K562 (cell line): ENCODE measurements at regions not wholly inside any gene's neighbourhood (a gene's known extent, or its start where the extent isn't known, plus 50 kb on each side); places are given as distances from the start of the nearest gene placed in this dataset.

Experiments used
- ATAC-seq: fragments of 200-7000 bp; cut with Tn5 transposase; 3 replicates; pipeline ENCODE4 v1.9.1; 2020; ENCODE audit warnings: moderate library complexity
- BruUV-seq: library from RNA; stranded (reverse); fragments of 400-500 nt; replicated peaks from 2 replicates; lab custom pipeline; 2021; lab: Mats Ljungman, UMichigan
- CTCF ChIA-PET: fragments of 300-600 bp; formaldehyde crosslinking; extraction: SDS; loops from one replicate; lab custom pipeline; 2021; ENCODE audit warnings: low intra/inter-chr PET ratio; lab: Yijun Ruan, JAX
- POLR2A ChIA-PET: fragments of 300-600, 350-650 bp; sonication (Branson Sonifier 250); formaldehyde crosslinking; extraction: SDS; loops from one replicate; lab custom pipeline; 2021; ENCODE audit warnings: antibody characterized with exemption, inconsistent platforms; lab: Yijun Ruan, JAX
- DNase-seq, 4 experiments: peaks; one replicate each; pipeline versions ENCODE4 v3.0.0 to v3.0.0-alpha.2; 2011 to 2018; ENCODE audit warnings: low spot score in 3 of 4, mixed read lengths in 3 of 4; ENCODE audit errors: extremely low read depth in 1 of 4
- FAIRE-seq: peaks from 2 replicates; lab custom pipeline; 2011; peaks lifted over from hg19 to GRCh38; lab: Jason Lieb, UNC
- H2AFZ ChIP-seq: 2 replicates; pipeline ENCODE4 v1.6.0; 2011; ENCODE audit warnings: low read depth, low read length, control low read depth, inconsistent platforms
- H3K27ac ChIP-seq: fragments of 200-600 bp; 3 replicates; pipeline ENCODE4 v1.8.0; 2011; ENCODE audit warnings: low read depth, mild to moderate bottlenecking, control low read depth, inconsistent platforms, low read length, moderate library complexity, mixed read lengths; ENCODE audit errors: extremely low read depth
- H3K27me3 ChIP-seq, 2 experiments: fragments of 300-600 bp in 1 of 2; 2 replicates in 1 of 2; 3 replicates in 1 of 2; pipeline versions ENCODE4 v1.6.0 to v1.8.0; 2011; ENCODE audit warnings: inconsistent platforms in 2 of 2, low read length in 2 of 2, mild to moderate bottlenecking in 1 of 2, mixed read lengths in 1 of 2, moderate library complexity in 1 of 2; ENCODE audit not compliant: control insufficient read depth in 2 of 2, insufficient read depth in 2 of 2
- H3K36me3 ChIP-seq: fragments of 300-600 bp; 3 replicates; pipeline ENCODE4 v1.8.0; 2011; ENCODE audit warnings: mild to moderate bottlenecking, low read length, inconsistent platforms; ENCODE audit not compliant: control insufficient read depth, insufficient read depth
- H3K4me1 ChIP-seq, 2 experiments: fragments of 200-600 bp in 1 of 2; replicated peaks in 1 of 2; 2 replicates in 1 of 2; 3 replicates in 1 of 2; pipeline versions ENCODE4 v1.5.1 to v1.8.0; 2011; ENCODE audit warnings: inconsistent platforms in 2 of 2, low read length in 2 of 2, mild to moderate bottlenecking in 1 of 2, mixed read lengths in 1 of 2, moderate library complexity in 1 of 2; ENCODE audit not compliant: control insufficient read depth in 2 of 2, insufficient read depth in 2 of 2
- H3K4me2 ChIP-seq: 2 replicates; pipeline ENCODE4 v1.6.1; 2011; ENCODE audit warnings: low read length, control low read depth, inconsistent platforms, mixed read lengths; ENCODE audit not compliant: insufficient read depth
- H3K4me3 ChIP-seq: fragments of 200-600 bp; sonication (generic), shearing (Covaris generic); 2 replicates; pipeline ENCODE4 v1.5.1; 2016; ENCODE audit warnings: control low read depth, inconsistent platforms
- H3K79me2 ChIP-seq: fragments of 200-600 bp; 3 replicates; pipeline ENCODE4 v1.8.0; 2011; ENCODE audit warnings: low read length, inconsistent platforms; ENCODE audit not compliant: control insufficient read depth, insufficient read depth
- H3K9ac ChIP-seq, 2 experiments: 2 replicates each; pipeline versions ENCODE4 v1.6.0 to v1.6.1; 2011; ENCODE audit warnings: low read depth in 2 of 2, low read length in 2 of 2, control low read depth in 1 of 2, inconsistent platforms in 1 of 2, mild to moderate bottlenecking in 1 of 2, mixed read lengths in 1 of 2; ENCODE audit not compliant: insufficient read depth in 1 of 2
- H3K9me1 ChIP-seq: one replicate; pipeline ENCODE4 v1.6.0; 2011; ENCODE audit warnings: inconsistent platforms, mild to moderate bottlenecking, low read length, moderate library complexity; ENCODE audit not compliant: control insufficient read depth, insufficient read depth
- H3K9me3 ChIP-seq: replicated peaks from 2 replicates; pipeline ENCODE4 v1.5.1; 2011; ENCODE audit warnings: low read depth, low read length, inconsistent platforms; ENCODE audit not compliant: control insufficient read depth, insufficient read depth
- H4K20me1 ChIP-seq: replicated peaks from 2 replicates; pipeline ENCODE4 v1.6.1; 2011; ENCODE audit warnings: low read length, inconsistent platforms, mixed read lengths; ENCODE audit not compliant: control insufficient read depth, insufficient read depth
- C11orf30 ChIP-seq: fragments of 450-650 bp; IDR thresholded peaks from 2 replicates; pipeline ENCODE4 v1.6.1; 2016; ENCODE audit warnings: low read depth, mild to moderate bottlenecking
- IFI16 ChIP-seq: fragments of 250-450 bp; sonication (Bioruptor Pico); IDR thresholded peaks from 2 replicates; pipeline ENCODE4 v2.1.2; 2022; ENCODE audit warnings: mild to moderate bottlenecking, inconsistent platforms
- PHF20 ChIP-seq: fragments of 450-650 bp; IDR thresholded peaks from 2 replicates; pipeline ENCODE4 v1.6.1; 2018; ENCODE audit not compliant: partially characterized antibody
- ZBTB40 ChIP-seq, 2 experiments: fragments of 450-650 bp in 1 of 2; sonication (generic) in 1 of 2; formaldehyde crosslinking in 1 of 2; IDR thresholded peaks; 2 replicates each; pipeline versions ENCODE4 v1.7.1 to v1.9.0; 2016 to 2022; ENCODE audit warnings: inconsistent platforms in 1 of 2, mild to moderate bottlenecking in 1 of 2, missing genetic modification reagents in 1 of 2
- ZNF174 ChIP-seq: fragments of 250-450 bp; sonication (Bioruptor Pico); IDR thresholded peaks from 2 replicates; pipeline ENCODE4 v1.4.0; 2020; ENCODE audit warnings: mild to moderate bottlenecking
- ZNF316 ChIP-seq: fragments of 450-650 bp; IDR thresholded peaks from 2 replicates; pipeline ENCODE4 v1.6.1; 2016
- ZNF696 ChIP-seq: fragments of 250-450 bp; sonication (Bioruptor Pico); conservative IDR thresholded peaks from 2 replicates; pipeline ENCODE4 v1.4.0; 2020; ENCODE audit warnings: mild to moderate bottlenecking, moderate library complexity
- in situ Hi-C: fragments of 300-500 bp; cut with MboI; formaldehyde crosslinking; loops from 4 replicates; pipeline ENCODE4 v1.15.0; 2018; ENCODE audit warnings: inconsistent platforms, mixed read lengths
- intact Hi-C: fragments of 100-400 bp; cut with micrococcal nuclease; formaldehyde crosslinking; loops from 2 replicates; pipeline ENCODE4 v1.14.2; 2022
- TF ChIP-seq, protein P1 (sequence below): IDR thresholded peaks from 2 replicates; pipeline ENCODE4 v1.6.1; 2016; ENCODE audit warnings: missing genetic modification characterization, missing compliant biosample characterization

GRCh38 chr1:60639287-60639686 lies 443.1 kb upstream of the NFIA start:
- Histone ChIP-seq H3K36me3 (no peaks in the 10 kb centered on the region), H3K4me3 (peak overlapping the region; percentile 12), H3K9me1 (no peaks in the 10 kb centered on the region), H4K20me1 (no peaks in the 10 kb centered on the region), H3K9ac (peak overlapping the region in 1 of 2 experiments; percentile 44; a peak in 2 of 4 replicates), H3K79me2 (peaks cover 21% of the 10 kb centered on the region; the same call in 2 of the 3 replicates), H2AFZ (peak overlapping the region; percentile 35), H3K4me1 (no peaks in the 10 kb centered on the region), H3K27ac (peak overlapping the region; percentile 47; the same call in 1 of the 3 replicates), H3K4me2 (no peak overlapping the region), H3K9me3 (no peaks in the 10 kb centered on the region), H3K27me3 (no peaks in the 10 kb centered on the region)
- FAIRE-seq, result no peak
- BruUV-seq, result no TSS peak
- TF ChIP-seq ZNF174 (CRISPR knock-in tag), result no peak
- TF ChIP-seq ZNF316, result peak; percentile 72
- TF ChIP-seq PHF20, result no peak
- TF ChIP-seq, protein P1, sequence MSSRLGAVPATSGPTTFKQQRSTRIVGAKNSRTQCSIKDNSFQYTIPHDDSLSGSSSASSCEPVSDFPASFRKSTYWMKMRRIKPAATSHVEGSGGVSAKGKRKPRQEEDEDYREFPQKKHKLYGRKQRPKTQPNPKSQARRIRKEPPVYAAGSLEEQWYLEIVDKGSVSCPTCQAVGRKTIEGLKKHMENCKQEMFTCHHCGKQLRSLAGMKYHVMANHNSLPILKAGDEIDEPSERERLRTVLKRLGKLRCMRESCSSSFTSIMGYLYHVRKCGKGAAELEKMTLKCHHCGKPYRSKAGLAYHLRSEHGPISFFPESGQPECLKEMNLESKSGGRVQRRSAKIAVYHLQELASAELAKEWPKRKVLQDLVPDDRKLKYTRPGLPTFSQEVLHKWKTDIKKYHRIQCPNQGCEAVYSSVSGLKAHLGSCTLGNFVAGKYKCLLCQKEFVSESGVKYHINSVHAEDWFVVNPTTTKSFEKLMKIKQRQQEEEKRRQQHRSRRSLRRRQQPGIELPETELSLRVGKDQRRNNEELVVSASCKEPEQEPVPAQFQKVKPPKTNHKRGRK (tag), result 0 out of 2 replicates have a peak, but pooled peaks have one; percentile 26
- TF ChIP-seq ZNF696 (CRISPR knock-in tag), result no peak
- no peak for TF ChIP-seq IFI16 (CRISPR knock-in tag)
- peak; percentile 67 for TF ChIP-seq C11orf30
- 0 out of 2 replicates have a peak, but pooled peaks have one; percentile 10 for TF ChIP-seq ZBTB40 (IDR thresholded peaks at IDR 0.05)
- TF ChIP-seq ZBTB40 (CRISPR knock-in tag; IDR thresholded peaks at IDR 0.05), result no peak
- CTCF ChIA-PET, result no interaction called here
- DNase-seq, result no peak
- intact Hi-C loops, result no loop called here
- in situ Hi-C loops, result no loop called here
- POLR2A ChIA-PET, result no interaction called here
- no peak for ATAC-seq
